ENCODE measurements at regions not wholly inside any gene's neighbourhood (a gene's known extent, or its start where the extent isn't known, plus 50 kb on each side); places are given as distances from the start of the nearest gene placed in this dataset.

- H3K4me3 Mint-ChIP-seq = no peak overlapping the region
Measured at GRCh38 chr12:93297536-93297935, 80.2 kb upstream of the NUDT4 start.

GRCh38 chr12:93299262-93299846 lies 78.4 kb upstream of the NUDT4 start:
- Mint-ChIP-seq H3K4me1 (peaks cover 15% of the 10 kb centered on the region), H3K4me3 (no peak overlapping the region), H3K27ac (no peak overlapping the region), H3K9me3 (no peaks in the 10 kb centered on the region), H3K36me3 (ENCODE audit: low read depth) (no peaks in the 10 kb centered on the region), H3K27me3 (ENCODE audit: low read depth) (no peaks in the 10 kb centered on the region)
- no peak for TF ChIP-seq CTCF (IDR thresholded peaks at IDR 0.05; ENCODE audit: unreplicated experiment in 3 of 3)

More at GRCh38 chr12:93297536-93297935, 80.2 kb upstream of the NUDT4 start:
- no peaks in the 10 kb centered on the region for H3K27me3 Mint-ChIP-seq (ENCODE audit: low read depth)
- no peaks in the 10 kb centered on the region for H3K36me3 Mint-ChIP-seq (ENCODE audit: low read depth)
- H3K27ac Mint-ChIP-seq = no peak overlapping the region
- no peak for TF ChIP-seq CTCF (IDR thresholded peaks at IDR 0.05; ENCODE audit: unreplicated experiment in 3 of 3)
- no peaks in the 10 kb centered on the region for H3K9me3 Mint-ChIP-seq
- H3K4me1 Mint-ChIP-seq = peaks cover 10% of the 10 kb centered on the region

- peaks cover 2% of the 10 kb centered on the region for H3K9me3 Mint-ChIP-seq
- TF ChIP-seq CTCF (IDR thresholded peaks at IDR 0.05; ENCODE audit: unreplicated experiment in 3 of 3) = no peak
- no peak overlapping the region for H3K27ac Mint-ChIP-seq
- H3K36me3 Mint-ChIP-seq (ENCODE audit: low read depth) = no peaks in the 10 kb centered on the region
- no peak overlapping the region for H3K4me3 Mint-ChIP-seq
- H3K27me3 Mint-ChIP-seq (ENCODE audit: low read depth) = no peaks in the 10 kb centered on the region
- H3K4me1 Mint-ChIP-seq = peaks cover 15% of the 10 kb centered on the region
Measured at GRCh38 chr12:93300611-93301021, 77.1 kb upstream of the NUDT4 start.

GRCh38 chr12:93302331-93303229 lies 75.1 kb upstream of the NUDT4 start:
- peaks cover 13% of the 10 kb centered on the region for H3K9me3 Mint-ChIP-seq
- no peak overlapping the region for H3K4me3 Mint-ChIP-seq
- TF ChIP-seq CTCF (IDR thresholded peaks at IDR 0.05; ENCODE audit: unreplicated experiment in 3 of 3) = no peak
- peaks cover 9% of the 10 kb centered on the region for H3K4me1 Mint-ChIP-seq
- no peak overlapping the region for H3K27ac Mint-ChIP-seq
- H3K36me3 Mint-ChIP-seq (ENCODE audit: low read depth) = peaks cover 8% of the 10 kb centered on the region
- H3K27me3 Mint-ChIP-seq (ENCODE audit: low read depth) = no peaks in the 10 kb centered on the region

GRCh38 chr12:93306636-93307035 lies 71.1 kb upstream of the NUDT4 start:
- no peak overlapping the region for H3K4me3 Mint-ChIP-seq
- H3K27me3 Mint-ChIP-seq (ENCODE audit: low read depth) = no peaks in the 10 kb centered on the region
- TF ChIP-seq CTCF (IDR thresholded peaks at IDR 0.05; ENCODE audit: unreplicated experiment in 3 of 3) = no peak
- peaks cover 8% of the 10 kb centered on the region for H3K36me3 Mint-ChIP-seq (ENCODE audit: low read depth)
- H3K4me1 Mint-ChIP-seq = peaks cover 5% of the 10 kb centered on the region
- H3K9me3 Mint-ChIP-seq = peaks cover 16% of the 10 kb centered on the region
- no peak overlapping the region for H3K27ac Mint-ChIP-seq

Measured in nephron (organoid).